HG03342 (cell line): ENCODE measurements at regions not wholly inside any gene's neighbourhood (a gene's known extent, or its start where the extent isn't known, plus 50 kb on each side); places are given as distances from the start of the nearest gene placed in this dataset.
"Not testable (repeated sequence)": the region's sequence is repeated elsewhere in the genome, so short reads cannot be mapped to it uniquely, and the experiment has no call there.

Experiments
- ATAC-seq: cut with Tn5 transposase; IDR thresholded peaks from one replicate; pipeline ENCODE4 v1.9.1; 2021; ENCODE audit warnings: mild to moderate bottlenecking, moderate library complexity; ENCODE audit not compliant: unreplicated experiment

DNA sequence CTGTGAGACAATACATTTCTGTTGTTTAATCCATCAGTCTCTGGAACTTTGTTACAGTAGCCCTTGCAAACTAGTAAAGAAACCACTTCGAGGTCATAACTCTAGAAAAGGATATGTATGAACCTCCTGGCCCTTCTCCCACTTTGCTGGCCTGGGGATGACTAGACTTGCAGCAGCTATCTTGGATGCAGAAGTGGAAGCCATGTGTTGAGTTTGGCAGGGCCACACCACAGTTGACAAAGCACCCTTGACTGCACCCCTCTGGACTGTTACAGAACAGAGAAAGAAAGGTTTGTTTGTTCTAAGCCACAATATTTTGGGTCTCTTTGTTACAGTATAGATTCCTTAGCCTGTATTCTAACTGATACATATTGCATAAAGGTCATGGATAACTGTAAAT is 183.2 kb upstream of the TAS2R1 start:
- no peak for ATAC-seq

DNA sequence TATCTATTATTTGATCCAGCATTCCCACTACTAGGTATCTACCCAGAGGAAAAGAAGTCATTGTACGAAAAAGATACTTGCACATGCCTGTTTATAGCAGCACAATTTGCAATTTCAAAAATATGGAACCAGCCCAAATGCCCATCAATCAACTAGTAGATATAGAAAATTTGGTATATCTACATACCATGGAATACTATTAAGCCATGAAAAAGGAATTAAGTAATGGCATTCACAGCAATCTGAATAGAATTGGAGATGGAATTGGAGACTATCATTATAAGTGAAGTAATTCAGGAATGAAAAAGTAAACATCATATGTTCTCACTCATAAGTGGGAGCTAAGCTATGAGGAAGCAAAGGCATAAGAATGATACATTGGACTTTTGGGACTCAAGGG is 177.2 kb upstream of the TAS2R1 start:
- not testable (repeated sequence) for ATAC-seq

DNA sequence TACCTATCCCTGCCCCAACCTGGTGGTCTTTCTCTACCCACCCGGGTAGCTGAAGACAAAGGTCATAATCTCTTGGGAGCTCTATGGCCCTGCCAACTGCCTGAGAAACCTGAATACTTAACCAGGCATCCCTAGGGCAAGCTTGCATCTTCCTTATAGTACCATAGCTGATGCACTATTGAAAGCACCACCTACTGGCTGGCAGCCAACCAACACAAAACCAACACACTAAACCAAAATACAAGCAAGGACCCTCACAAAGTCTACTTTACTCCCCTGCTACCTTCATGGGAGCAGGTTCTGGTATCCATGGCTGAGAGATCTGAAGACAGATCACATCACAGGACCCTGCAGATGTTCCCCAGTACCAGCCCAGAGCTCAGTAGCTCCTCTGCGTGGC is 171.8 kb upstream of the TAS2R1 start:
- no peak for ATAC-seq

- no peak for ATAC-seq
Measured at GRCh38 chr5:9799606-9800005, 169.5 kb upstream of the TAS2R1 start.

DNA sequence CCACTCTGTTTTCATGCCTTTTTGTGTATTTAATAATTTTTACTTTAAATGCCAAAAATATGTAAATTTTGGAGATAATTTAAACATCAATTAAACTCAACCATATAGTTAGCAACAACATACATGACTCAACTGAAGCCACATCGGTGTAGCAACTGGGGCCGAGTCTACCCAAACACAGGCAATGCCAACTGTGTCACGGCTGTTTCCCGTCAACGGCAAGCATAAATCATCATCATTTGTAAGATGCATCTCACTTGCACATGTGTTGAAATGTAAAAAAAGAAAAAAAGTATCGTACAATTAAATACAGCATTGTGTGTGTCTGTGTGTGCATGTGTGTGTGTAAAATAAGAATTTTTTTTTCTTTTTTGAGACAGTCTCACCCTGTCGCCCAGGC is 160.1 kb upstream of the TAS2R1 start:
- no peak for ATAC-seq

DNA sequence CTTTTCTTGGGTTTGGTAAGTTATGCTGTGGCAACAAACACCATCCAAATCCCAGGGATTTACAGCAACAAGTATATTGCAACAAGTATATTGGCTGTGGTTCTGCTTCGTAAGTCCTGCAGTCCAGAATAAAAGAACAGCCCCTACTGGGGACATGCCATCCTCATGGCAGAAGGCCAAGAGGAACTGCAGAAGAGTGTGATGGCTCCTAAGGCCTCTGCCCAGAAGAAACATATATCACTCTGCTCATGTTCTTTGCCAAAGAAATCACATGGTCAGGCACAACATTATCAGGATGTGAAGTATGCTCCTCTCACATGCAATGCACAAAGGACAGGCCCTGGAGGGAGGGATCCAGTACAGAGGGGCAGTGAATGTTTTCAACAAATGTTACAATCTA is 159.6 kb upstream of the TAS2R1 start:
- ATAC-seq, result no peak

DNA sequence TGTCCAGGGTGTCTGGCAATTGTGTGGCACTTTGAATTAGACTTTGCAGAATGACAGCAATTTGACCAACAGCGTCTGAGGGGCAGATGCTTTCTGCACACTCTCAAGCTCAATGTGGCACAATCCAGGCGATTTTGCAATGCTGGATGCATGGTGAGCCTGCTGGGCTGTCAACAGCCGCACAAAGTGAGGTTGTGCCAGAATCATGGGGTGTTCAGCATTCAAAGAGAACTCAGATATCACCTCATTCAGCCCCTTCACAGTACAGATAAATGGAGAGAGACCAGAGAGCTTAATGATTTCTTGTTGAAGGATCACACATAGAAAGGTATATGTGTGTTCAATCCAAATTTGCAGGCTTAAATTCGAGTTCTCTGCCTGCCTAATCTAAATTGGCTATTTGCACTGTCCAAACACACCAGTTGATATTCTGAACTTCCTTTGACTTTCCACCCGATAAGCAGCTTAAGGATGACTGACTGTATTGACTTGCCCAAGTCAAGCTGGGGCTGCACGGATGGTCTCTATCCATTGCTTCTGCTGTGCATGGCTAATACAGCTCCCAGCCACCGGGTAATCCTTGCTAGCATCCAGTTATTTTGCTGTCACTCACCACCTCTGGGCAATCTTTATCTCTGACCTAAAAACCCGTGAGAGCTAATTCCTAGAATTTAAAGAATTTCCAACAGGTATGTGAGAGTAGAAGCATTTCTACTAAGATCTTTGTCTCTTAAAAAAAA is 157.9 kb upstream of the TAS2R1 start:
- no peak for ATAC-seq

GRCh38 chr5:9786380-9787360 is 156.5 kb upstream of the TAS2R1 start:
- ATAC-seq, result no peak

DNA sequence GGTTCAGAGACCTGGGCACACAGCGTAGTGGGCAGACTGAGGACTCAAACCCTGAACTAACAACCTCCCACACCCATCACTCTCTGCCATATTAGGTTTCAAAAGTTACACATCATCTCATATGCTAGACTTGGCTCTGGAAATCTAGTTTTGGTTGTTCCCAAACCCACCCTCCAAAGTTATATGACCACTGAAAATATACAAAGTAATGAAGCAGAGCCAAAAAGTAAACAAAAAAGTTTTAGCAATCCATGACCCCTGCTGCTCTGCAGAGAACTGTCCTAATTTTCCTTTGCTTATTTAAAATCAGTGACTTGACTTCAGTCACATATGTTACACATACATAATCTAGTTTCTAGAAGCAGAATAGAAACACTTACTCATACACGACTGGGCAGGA is 155.6 kb upstream of the TAS2R1 start:
- no peak for ATAC-seq

DNA sequence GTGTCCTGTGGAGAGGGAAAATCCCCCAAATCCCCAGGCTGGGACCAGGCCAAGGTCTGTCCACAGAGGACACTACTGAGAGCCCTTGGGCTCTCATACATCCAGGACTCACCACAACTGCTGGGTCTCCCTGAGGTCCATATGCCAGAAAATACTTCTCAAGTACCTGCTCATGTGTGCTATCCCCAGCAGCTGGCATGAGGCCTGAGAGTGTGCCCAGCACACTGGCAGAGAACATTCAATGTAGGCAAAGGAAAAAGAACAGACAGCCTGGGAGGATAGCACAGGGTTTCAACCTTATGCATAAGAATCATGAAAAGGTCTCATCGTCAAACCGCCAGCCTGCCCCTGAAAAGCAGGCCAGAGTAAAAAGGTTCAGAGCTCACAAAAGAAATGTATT is 154.1 kb upstream of the TAS2R1 start:
- ATAC-seq, result no peak

DNA sequence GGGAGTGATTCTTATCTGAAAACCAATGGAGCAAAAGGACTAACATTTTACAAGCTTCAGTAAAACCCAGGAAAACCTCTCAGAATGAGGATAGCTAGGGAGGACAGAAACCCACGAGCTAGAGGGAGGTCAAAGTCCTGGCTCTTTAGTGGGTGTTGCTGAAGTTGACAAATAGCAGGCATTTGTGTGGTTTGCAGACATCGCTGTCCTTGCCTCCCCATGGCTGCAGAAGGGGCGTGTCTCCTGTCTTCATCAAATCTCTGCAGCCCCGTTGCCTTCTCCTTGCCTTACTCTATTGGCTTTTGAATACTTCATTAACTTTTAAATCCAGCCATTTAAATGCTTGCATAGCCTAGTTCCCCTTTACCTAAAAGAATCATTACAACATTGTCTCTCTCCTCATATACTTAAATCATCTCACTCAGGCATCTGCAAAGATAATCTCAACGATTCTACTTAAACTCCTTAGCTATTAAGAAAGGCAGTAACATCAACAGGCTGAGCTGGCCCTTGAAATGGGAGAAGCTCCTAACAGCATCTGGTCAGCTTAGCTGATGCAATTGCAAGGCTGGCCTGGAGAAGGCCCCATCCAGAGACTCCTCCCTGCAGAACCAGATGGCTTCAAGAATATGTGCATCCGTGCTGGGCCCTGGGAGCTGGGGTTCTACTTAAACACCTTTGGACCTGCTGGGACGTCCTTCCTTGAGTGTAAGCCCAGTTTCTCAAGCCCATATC is 152.8 kb upstream of the TAS2R1 start:
- ATAC-seq, result no peak

GRCh38 chr5:9781890-9782289 is 151.7 kb upstream of the TAS2R1 start:
- ATAC-seq, result no peak

GRCh38 chr5:9781275-9781674 is 151.1 kb upstream of the TAS2R1 start:
- ATAC-seq, result no peak

GRCh38 chr5:9780501-9780900 is 150.3 kb upstream of the TAS2R1 start:
- ATAC-seq, result no peak

DNA sequence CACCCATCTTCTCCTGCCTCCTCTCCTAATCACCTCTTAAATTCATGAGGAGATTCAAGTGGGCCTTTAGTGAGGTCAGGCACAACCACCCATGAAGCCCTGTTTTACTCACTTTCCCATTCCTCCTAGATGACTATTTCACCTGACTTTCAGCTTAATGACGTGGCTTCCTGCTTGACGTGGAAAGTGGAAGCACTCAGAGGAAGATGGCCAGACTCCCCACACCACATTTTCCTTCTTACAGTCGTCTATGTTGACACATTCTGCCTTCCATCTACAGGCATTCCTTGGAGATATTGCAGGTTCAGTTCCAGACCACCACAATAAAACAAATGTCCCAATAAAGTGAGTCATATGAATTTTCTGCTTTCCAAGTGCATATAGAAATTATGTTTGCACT is 146.4 kb upstream of the TAS2R1 start:
- no peak for ATAC-seq

DNA sequence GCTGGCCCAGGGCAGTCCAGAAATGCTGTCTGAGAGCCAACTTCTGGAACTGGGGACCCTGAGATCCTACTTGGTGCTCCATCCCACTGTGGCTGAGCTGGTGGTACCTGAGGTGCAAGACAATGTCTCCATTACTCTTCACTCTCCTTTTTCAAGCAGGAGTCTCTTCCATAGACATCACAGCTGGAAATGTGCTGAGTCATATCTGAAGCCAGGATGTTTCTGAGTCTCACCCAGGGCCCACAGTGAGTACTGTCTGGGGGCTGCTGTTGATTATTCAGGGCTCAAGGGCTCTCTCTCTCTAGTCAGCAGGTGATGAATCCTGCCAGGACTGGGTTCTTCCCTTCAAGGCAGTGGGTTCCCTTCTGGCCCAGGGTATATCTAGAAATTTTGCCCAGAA is 145.2 kb upstream of the TAS2R1 start:
- ATAC-seq, result no peak

- ATAC-seq, result no peak
Measured at GRCh38 chr5:9774472-9775079, 144.4 kb upstream of the TAS2R1 start.

GRCh38 chr5:9771079-9771478 is 140.9 kb upstream of the TAS2R1 start:
- no peak for ATAC-seq

DNA sequence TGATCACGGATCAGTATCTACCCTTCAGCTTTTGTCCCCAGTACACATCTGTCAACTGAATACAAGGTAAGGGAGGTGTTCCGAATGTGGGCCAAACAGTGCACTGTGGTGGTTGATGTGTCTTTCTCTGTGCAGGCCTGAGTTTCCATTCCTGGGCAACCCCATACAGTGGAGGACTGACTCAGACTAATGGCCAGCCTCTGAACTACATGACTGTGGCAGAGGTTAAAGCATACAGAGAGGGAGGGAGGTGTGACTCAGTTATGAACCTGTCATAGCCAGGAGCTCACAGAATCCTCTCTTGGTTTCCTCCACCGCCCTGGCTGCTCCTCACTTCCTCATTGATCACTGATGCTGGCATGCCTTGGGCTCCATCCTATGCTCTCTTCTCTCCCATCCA is 136.4 kb upstream of the TAS2R1 start:
- no peak for ATAC-seq

- no peak for ATAC-seq
Measured at GRCh38 chr5:9765419-9766140, 135.4 kb upstream of the TAS2R1 start.
